ENCODE measurements at regions not wholly inside any gene's neighbourhood (a gene's known extent, or its start where the extent isn't known, plus 50 kb on each side); places are given as distances from the start of the nearest gene placed in this dataset.

- in situ Hi-C loops (cut with HindIII; ENCODE audit: low sequenced_read_pairs): no loop called here
- no peak for TF ChIP-seq CTCF (IDR thresholded peaks at IDR 0.05; ENCODE audit: low read depth, low read length)
- no peak overlapping the region for H3K4me3 ChIP-seq (ENCODE audit: low read depth, low read length)
Observed at GRCh38 chr21:16318651-16319300, 589.0 kb downstream of the USP25 start.

GRCh38 chr21:16320110-16320509, 590.3 kb downstream of the USP25 start:
- no peak for TF ChIP-seq CTCF (IDR thresholded peaks at IDR 0.05; ENCODE audit: low read depth, low read length)
- DNase-seq (ENCODE audit: low read depth, low spot score): no peak
- in situ Hi-C loops (cut with HindIII; ENCODE audit: low sequenced_read_pairs): no loop called here
- no peak overlapping the region for H3K4me3 ChIP-seq (ENCODE audit: low read depth, low read length)

More at GRCh38 chr21:16318651-16319300, 589.0 kb downstream of the USP25 start:
- DNase-seq (ENCODE audit: low read depth, low spot score): no peak

- H3K4me3 ChIP-seq (ENCODE audit: low read depth, low read length): no peak overlapping the region
- TF ChIP-seq CTCF (IDR thresholded peaks at IDR 0.05; ENCODE audit: low read depth, low read length): no peak
- in situ Hi-C loops (cut with HindIII; ENCODE audit: low sequenced_read_pairs): no loop called here
- peak; percentile 23 for DNase-seq (ENCODE audit: low read depth, low spot score)
Observed at GRCh38 chr21:16322454-16322853, 592.7 kb downstream of the USP25 start.

GRCh38 chr21:16323596-16323995, 593.8 kb downstream of the USP25 start:
- no peak for TF ChIP-seq CTCF (IDR thresholded peaks at IDR 0.05; ENCODE audit: low read depth, low read length)
- H3K4me3 ChIP-seq (ENCODE audit: low read depth, low read length): no peak overlapping the region
- in situ Hi-C loops (cut with HindIII; ENCODE audit: low sequenced_read_pairs): no loop called here
- DNase-seq (ENCODE audit: low read depth, low spot score): peak; percentile 23

GRCh38 chr21:16324630-16325029, 594.8 kb downstream of the USP25 start:
- no peak for TF ChIP-seq CTCF (IDR thresholded peaks at IDR 0.05; ENCODE audit: low read depth, low read length)
- in situ Hi-C loops (cut with HindIII; ENCODE audit: low sequenced_read_pairs): no loop called here
- no peak overlapping the region for H3K4me3 ChIP-seq (ENCODE audit: low read depth, low read length)
- DNase-seq (ENCODE audit: low read depth, low spot score): no peak

- peak; percentile 88 for DNase-seq (ENCODE audit: low read depth, low spot score)
- in situ Hi-C loops (cut with HindIII; ENCODE audit: low sequenced_read_pairs): no loop called here
- peak; percentile 59 for TF ChIP-seq CTCF (IDR thresholded peaks at IDR 0.05; ENCODE audit: low read depth, low read length)
Observed at GRCh38 chr21:16330082-16330907, 600.5 kb downstream of the USP25 start.

More at GRCh38 chr21:16330082-16330907, 600.5 kb downstream of the USP25 start:
- H3K4me3 ChIP-seq (ENCODE audit: low read depth, low read length): no peak overlapping the region

All from astrocyte of the spinal cord (primary cell).